Gastroesophageal sphincter (tissue), 4 donors: ENCODE measurements at regions not wholly inside any gene's neighbourhood (a gene's known extent, or its start where the extent isn't known, plus 50 kb on each side); places are given as distances from the start of the nearest gene placed in this dataset.

Experiments
- ATAC-seq: fragments of 150-250 bp; one replicate; pipeline ENCODE4 v1.9.1; 2016; ENCODE audit warnings: mild to moderate bottlenecking, moderate library complexity
- H3K27ac ChIP-seq, 4 donors: fragments of 200-600 bp; sonication (generic) in 3 of 4; 1 replicate in 3 of 4; 2 replicates in 1 of 4; pipeline ENCODE4 v1.5.1; 2016 to 2019
- H3K27me3 ChIP-seq: fragments of 200-600 bp; sonication (generic); one replicate; pipeline ENCODE4 v1.5.1; 2019
- H3K36me3 ChIP-seq, 2 donors: fragments of 200-600 bp; sonication (generic); one replicate each; pipeline ENCODE4 v1.5.1; 2019; ENCODE audit warnings: control low read depth in 1 of 2
- H3K4me1 ChIP-seq, 3 donors: fragments of 200-600 bp; sonication (generic); 1 replicate in 2 of 3; 2 replicates in 1 of 3; pipeline ENCODE4 v1.5.1; 2016 to 2019; ENCODE audit warnings: control low read depth in 2 of 3
- H3K4me3 ChIP-seq, 2 donors: fragments of 200-600 bp; sonication (generic); one replicate each; pipeline ENCODE4 v1.5.1; 2019; ENCODE audit warnings: mild to moderate bottlenecking in 1 of 2, moderate library complexity in 1 of 2
- H3K9me3 ChIP-seq, 3 donors: fragments of 200-600 bp; sonication (generic); one replicate each; pipeline ENCODE4 v1.5.1; 2017 to 2019; ENCODE audit warnings: control low read depth in 2 of 3
- EP300 ChIP-seq: sonication (generic); formaldehyde crosslinking; IDR thresholded peaks from one replicate; pipeline ENCODE4 v1.6.1; 2017; ENCODE audit warnings: antibody characterized with exemption, mild to moderate bottlenecking
- POLR2A ChIP-seq, 2 donors: fragments of 450-650 bp; IDR thresholded peaks; one replicate each; pipeline ENCODE4 v1.6.1; 2017; ENCODE audit warnings: antibody characterized with exemption in 2 of 2, mild to moderate bottlenecking in 2 of 2, moderate library complexity in 1 of 2
- POLR2AphosphoS5 ChIP-seq: sonication (generic); formaldehyde crosslinking; IDR thresholded peaks from one replicate; pipeline ENCODE4 v1.6.1; 2017; ENCODE audit warnings: antibody characterized with exemption
- WGBS, 2 donors: methylation state at CpG; one replicate each; pipeline ENCODE4 v1.1.5; 2018; ENCODE audit warnings: low coverage in 1 of 2; 5-methylcytosine and 5-hydroxymethylcytosine counted together
- TF ChIP-seq, protein P1 (sequence below), 4 experiments: fragments of 200-600 bp in 2 of 4; fragments of 450-650 bp in 2 of 4; sonication (generic) in 1 of 4; IDR thresholded peaks; one replicate each; pipeline ENCODE4 v1.5.1; 2017 to 2019; ENCODE audit warnings: antibody characterized with exemption in 4 of 4, mild to moderate bottlenecking in 2 of 4, moderate library complexity in 2 of 4

DNA sequence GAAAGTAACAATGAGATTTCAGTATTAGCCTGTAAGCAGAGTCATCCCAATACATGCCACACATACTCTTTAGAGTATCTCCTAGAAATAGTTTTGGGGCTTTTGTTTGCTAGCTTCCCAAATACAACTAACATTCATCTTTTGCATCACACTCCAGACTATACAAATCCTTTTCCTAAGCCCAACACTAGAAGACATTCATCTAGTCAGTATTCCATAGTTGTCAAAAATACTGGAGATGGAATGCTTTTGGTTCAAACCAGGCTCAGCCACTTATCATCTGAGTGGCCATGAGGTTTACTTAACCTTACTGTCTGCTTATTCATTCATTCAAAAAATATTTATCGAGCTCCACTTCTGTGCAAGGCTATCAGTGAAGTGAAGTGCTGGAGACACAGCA lies 205.1 kb upstream of the SGCD start:
- H3K27ac ChIP-seq: no peak overlapping the region
- 9 to 67% methylated on average over 1 of the region's 1 CpG for WGBS, 2 donors
- H3K4me3 ChIP-seq: no peak overlapping the region
- no peaks in the 10 kb centered on the region for H3K9me3 ChIP-seq
- no peaks in the 10 kb centered on the region for H3K36me3 ChIP-seq
- TF ChIP-seq POLR2AphosphoS5 (no peak), EP300 (no peak), POLR2A (IDR thresholded peaks at IDR 0.05) (no peak)
- TF ChIP-seq, protein P1, sequence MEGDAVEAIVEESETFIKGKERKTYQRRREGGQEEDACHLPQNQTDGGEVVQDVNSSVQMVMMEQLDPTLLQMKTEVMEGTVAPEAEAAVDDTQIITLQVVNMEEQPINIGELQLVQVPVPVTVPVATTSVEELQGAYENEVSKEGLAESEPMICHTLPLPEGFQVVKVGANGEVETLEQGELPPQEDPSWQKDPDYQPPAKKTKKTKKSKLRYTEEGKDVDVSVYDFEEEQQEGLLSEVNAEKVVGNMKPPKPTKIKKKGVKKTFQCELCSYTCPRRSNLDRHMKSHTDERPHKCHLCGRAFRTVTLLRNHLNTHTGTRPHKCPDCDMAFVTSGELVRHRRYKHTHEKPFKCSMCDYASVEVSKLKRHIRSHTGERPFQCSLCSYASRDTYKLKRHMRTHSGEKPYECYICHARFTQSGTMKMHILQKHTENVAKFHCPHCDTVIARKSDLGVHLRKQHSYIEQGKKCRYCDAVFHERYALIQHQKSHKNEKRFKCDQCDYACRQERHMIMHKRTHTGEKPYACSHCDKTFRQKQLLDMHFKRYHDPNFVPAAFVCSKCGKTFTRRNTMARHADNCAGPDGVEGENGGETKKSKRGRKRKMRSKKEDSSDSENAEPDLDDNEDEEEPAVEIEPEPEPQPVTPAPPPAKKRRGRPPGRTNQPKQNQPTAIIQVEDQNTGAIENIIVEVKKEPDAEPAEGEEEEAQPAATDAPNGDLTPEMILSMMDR (IDR thresholded peaks at IDR 0.05): no peak
- H3K27me3 ChIP-seq: no peaks in the 10 kb centered on the region
- ATAC-seq: no peak
- H3K4me1 ChIP-seq: no peaks in the 10 kb centered on the region

GRCh38 chr5:156124708-156125107 lies 202.3 kb upstream of the SGCD start:
- no peak for ATAC-seq
- TF ChIP-seq EP300 (no peak), POLR2A (IDR thresholded peaks at IDR 0.05) (no peak), POLR2AphosphoS5 (no peak)
- TF ChIP-seq, protein P1 (IDR thresholded peaks at IDR 0.05): no peak
- 0 to 50% methylated on average over 1 of the region's 1 CpG for WGBS, 2 donors
- Histone ChIP-seq H3K36me3 (no peaks in the 10 kb centered on the region), H3K4me3 (no peak overlapping the region), H3K9me3 (no peaks in the 10 kb centered on the region), H3K27me3 (no peaks in the 10 kb centered on the region), H3K4me1 (no peaks in the 10 kb centered on the region), H3K27ac (no peak overlapping the region)

GRCh38 chr5:156125118-156125517 lies 201.8 kb upstream of the SGCD start:
- no peak for TF ChIP-seq POLR2A (IDR thresholded peaks at IDR 0.05)
- TF ChIP-seq, protein P1 (IDR thresholded peaks at IDR 0.05): no peak
- no peak for TF ChIP-seq POLR2AphosphoS5
- no peak for TF ChIP-seq EP300
- ATAC-seq: no peak
- WGBS, 2 donors: 67 to 84% methylated on average over 3 of the region's 3 CpGs
- Histone ChIP-seq H3K4me1 (no peaks in the 10 kb centered on the region), H3K27ac (no peak overlapping the region), H3K4me3 (no peak overlapping the region), H3K36me3 (no peaks in the 10 kb centered on the region), H3K27me3 (no peaks in the 10 kb centered on the region), H3K9me3 (no peaks in the 10 kb centered on the region)

DNA sequence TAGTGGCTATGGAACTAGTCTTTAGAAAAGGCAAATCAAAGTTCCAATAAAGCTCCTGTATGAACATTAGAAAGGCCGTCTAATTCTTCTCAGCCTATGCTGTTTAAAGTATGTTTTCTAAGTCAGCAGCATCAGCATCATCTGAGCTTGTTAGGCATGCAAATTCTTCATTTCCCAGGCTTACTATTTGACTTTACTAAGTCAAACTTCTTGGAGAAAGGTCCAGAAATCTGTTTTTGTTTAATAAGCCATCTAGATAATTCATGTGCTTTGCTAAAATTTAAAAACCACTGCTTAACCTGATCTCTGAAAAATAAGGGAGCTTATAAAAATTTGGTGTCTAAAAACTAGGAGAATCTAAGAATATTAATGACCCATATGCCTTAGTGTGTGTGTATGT lies 200.2 kb upstream of the SGCD start:
- H3K4me1 ChIP-seq: no peaks in the 10 kb centered on the region
- no peak overlapping the region for H3K27ac ChIP-seq
- ATAC-seq: no peak
- TF ChIP-seq, protein P1 (IDR thresholded peaks at IDR 0.05): no peak
- no peak for TF ChIP-seq POLR2AphosphoS5
- no peak for TF ChIP-seq EP300
- TF ChIP-seq POLR2A (IDR thresholded peaks at IDR 0.05): no peak
- 42 to 90% methylated on average over 1 of the region's 1 CpG for WGBS, 2 donors
- H3K4me3 ChIP-seq: no peak overlapping the region
- H3K27me3 ChIP-seq: no peaks in the 10 kb centered on the region
- no peaks in the 10 kb centered on the region for H3K9me3 ChIP-seq
- H3K36me3 ChIP-seq: no peaks in the 10 kb centered on the region

GRCh38 chr5:156128026-156128425 lies 198.9 kb upstream of the SGCD start:
- H3K36me3 ChIP-seq: no peaks in the 10 kb centered on the region
- no peak for ATAC-seq
- no peak overlapping the region for H3K4me3 ChIP-seq
- 46 to 63% methylated on average over 2 of the region's 2 CpGs for WGBS, 2 donors
- no peaks in the 10 kb centered on the region for H3K27me3 ChIP-seq
- TF ChIP-seq EP300 (no peak), POLR2AphosphoS5 (no peak), POLR2A (IDR thresholded peaks at IDR 0.05) (no peak)
- TF ChIP-seq, protein P1 (IDR thresholded peaks at IDR 0.05): no peak
- no peak overlapping the region for H3K27ac ChIP-seq
- no peaks in the 10 kb centered on the region for H3K9me3 ChIP-seq
- no peaks in the 10 kb centered on the region for H3K4me1 ChIP-seq
